PC-9 (cell line): ENCODE measurements at regions not wholly inside any gene's neighbourhood (a gene's known extent, or its start where the extent isn't known, plus 50 kb on each side); places are given as distances from the start of the nearest gene placed in this dataset.

ENCODE experiments used
- BruUV-seq: library from RNA; stranded (reverse); fragments of 400-500 nt; replicated peaks from 2 replicates; lab custom pipeline; 2021; lab: Mats Ljungman, UMichigan
- CTCF ChIA-PET: fragments of 300-600 bp; sonication (Branson Sonifier 250); formaldehyde crosslinking; loops from one replicate; lab custom pipeline; 2022; ENCODE audit warnings: antibody characterized with exemption; lab: Charles Lee
- POLR2A ChIA-PET: fragments of 300-600 bp; sonication (Branson Sonifier 250); formaldehyde crosslinking; loops from one replicate; lab custom pipeline; 2022; ENCODE audit warnings: antibody characterized with exemption; ENCODE audit not compliant: unreplicated experiment; lab: Charles Lee
- DNase-seq, 2 experiments: peaks; one replicate each; pipeline versions ENCODE4 v3.0.0 to v3.0.0-alpha.2; 2015 to 2022; ENCODE audit warnings: mixed read lengths in 1 of 2
- H2AFZ ChIP-seq: fragments of 200-600 bp; sonication (generic); 2 replicates; pipeline ENCODE4 v1.8.1; 2017; ENCODE audit warnings: antibody characterized with exemption
- H3F3A ChIP-seq: fragments of 200-600 bp; sonication (generic); 2 replicates; pipeline ENCODE4 v1.8.1; 2017; ENCODE audit warnings: antibody characterized with exemption, mild to moderate bottlenecking, low read depth; ENCODE audit not compliant: insufficient read depth
- H3K27ac ChIP-seq: fragments of 200-600 bp; sonication (generic); 2 replicates; pipeline ENCODE4 v1.6.1; 2016; ENCODE audit warnings: mixed run types
- H3K27me3 ChIP-seq: fragments of 200-600 bp; sonication (generic); 2 replicates; pipeline ENCODE4 v1.6.1; 2016; ENCODE audit warnings: low read depth, mixed run types; ENCODE audit not compliant: insufficient read depth
- H3K36me3 ChIP-seq: fragments of 200-600 bp; sonication (generic); 2 replicates; pipeline ENCODE4 v1.6.1; 2016; ENCODE audit warnings: low read depth, mixed run types
- H3K4me1 ChIP-seq: fragments of 200-600 bp; sonication (generic); replicated peaks from 2 replicates; pipeline ENCODE4 v1.6.1; 2016; ENCODE audit warnings: mixed run types; ENCODE audit not compliant: insufficient read depth
- H3K4me2 ChIP-seq: fragments of 200-600 bp; sonication (generic); 2 replicates; pipeline ENCODE4 v1.6.1; 2017; ENCODE audit warnings: mixed run types
- H3K4me3 ChIP-seq: fragments of 200-600 bp; sonication (generic); 2 replicates; pipeline ENCODE4 v1.6.1; 2016; ENCODE audit warnings: mixed run types
- H3K79me2 ChIP-seq: fragments of 200-600 bp; sonication (generic); 2 replicates; pipeline ENCODE4 v1.6.1; 2017; ENCODE audit warnings: low read depth, mixed run types
- H3K9me2 ChIP-seq: fragments of 200-600 bp; sonication (generic); 2 replicates; pipeline ENCODE4 v1.8.1; 2017; ENCODE audit warnings: mild to moderate bottlenecking; ENCODE audit not compliant: insufficient read depth
- H3K9me3 ChIP-seq: fragments of 200-600 bp; sonication (generic); 2 replicates; pipeline ENCODE4 v1.8.1; 2016; ENCODE audit warnings: low read depth; ENCODE audit not compliant: insufficient read depth
- H4K20me1 ChIP-seq: fragments of 200-600 bp; sonication (generic); 2 replicates; pipeline ENCODE4 v1.8.1; 2017; ENCODE audit not compliant: insufficient read depth
- EZH2 ChIP-seq: fragments of 200-600 bp; sonication (generic); IDR thresholded peaks from 2 replicates; pipeline ENCODE4 v1.8.0; 2017; ENCODE audit warnings: antibody characterized with exemption, low read depth
- intact Hi-C: fragments of 100-400 bp; cut with micrococcal nuclease; formaldehyde crosslinking; loops from one replicate; pipeline ENCODE4 v1.10.0; 2022; ENCODE audit not compliant: unreplicated experiment
- TF ChIP-seq, protein P1 (sequence below): fragments of 200-600 bp; sonication (generic); conservative IDR thresholded peaks from 2 replicates; pipeline ENCODE4 v1.6.1; 2017; ENCODE audit warnings: mixed run types, antibody characterized with exemption, mild to moderate bottlenecking, moderate library complexity

DNA sequence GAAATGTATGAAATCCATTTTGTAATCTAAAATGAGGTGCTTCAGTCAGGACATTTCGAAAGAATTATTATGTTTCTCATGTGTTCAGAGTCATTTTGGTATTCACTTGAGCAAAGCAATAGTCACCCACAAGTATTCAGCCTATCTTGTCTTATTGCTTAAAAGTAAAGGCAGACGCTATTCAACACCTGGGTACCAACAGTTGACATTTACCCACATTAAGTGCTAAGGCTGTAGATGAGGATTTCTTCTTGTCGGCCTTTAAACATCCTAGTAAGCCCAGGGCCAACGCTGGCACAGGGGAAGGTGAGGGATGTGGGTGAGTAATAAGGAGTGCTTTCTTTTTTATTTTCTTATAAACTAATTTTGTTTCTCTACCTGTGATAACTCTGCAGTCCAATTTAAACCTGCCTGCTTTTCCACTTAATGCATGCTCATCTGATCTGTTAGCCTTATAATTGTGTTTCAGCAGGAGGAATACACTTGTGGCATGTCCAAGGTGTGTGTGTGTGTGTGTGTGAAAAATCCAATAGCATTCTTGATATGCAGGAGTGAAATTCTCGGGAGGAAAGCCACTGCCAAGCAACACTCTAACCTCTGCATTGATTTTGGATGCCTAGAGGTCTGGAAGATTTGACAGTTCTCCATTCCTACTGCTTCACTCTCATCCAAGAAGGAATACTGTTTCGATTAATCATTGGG, 252.0 kb downstream of the SOX4 start:
- H3K4me3 ChIP-seq = no peak overlapping the region
- no peaks in the 10 kb centered on the region for H3F3A ChIP-seq
- H3K9me2 ChIP-seq = no peaks in the 10 kb centered on the region
- no peaks in the 10 kb centered on the region for H3K9me3 ChIP-seq
- no TSS peak for BruUV-seq
- no peak overlapping the region for H3K27ac ChIP-seq
- H3K4me1 ChIP-seq = peaks cover 15% of the 10 kb centered on the region
- no peaks in the 10 kb centered on the region for H3K79me2 ChIP-seq
- H3K27me3 ChIP-seq = no peaks in the 10 kb centered on the region
- no peak for DNase-seq
- no peak overlapping the region for H3K4me2 ChIP-seq
- H4K20me1 ChIP-seq = no peaks in the 10 kb centered on the region
- H2AFZ ChIP-seq = no peak overlapping the region
- CTCF ChIA-PET = no interaction called here
- H3K36me3 ChIP-seq = no peaks in the 10 kb centered on the region
- intact Hi-C loops = loop anchor here (10.0 kb wide), 1 partner anchor 251 kb away; the partner anchor contains the start of gene SOX4
- POLR2A ChIA-PET = interaction anchor here (0.6 kb wide), 1 partner anchor 405 kb away, joined by 7 read pairs; no protein-coding TSS in a partner anchor
- TF ChIP-seq EZH2 = no peak
- TF ChIP-seq, protein P1, sequence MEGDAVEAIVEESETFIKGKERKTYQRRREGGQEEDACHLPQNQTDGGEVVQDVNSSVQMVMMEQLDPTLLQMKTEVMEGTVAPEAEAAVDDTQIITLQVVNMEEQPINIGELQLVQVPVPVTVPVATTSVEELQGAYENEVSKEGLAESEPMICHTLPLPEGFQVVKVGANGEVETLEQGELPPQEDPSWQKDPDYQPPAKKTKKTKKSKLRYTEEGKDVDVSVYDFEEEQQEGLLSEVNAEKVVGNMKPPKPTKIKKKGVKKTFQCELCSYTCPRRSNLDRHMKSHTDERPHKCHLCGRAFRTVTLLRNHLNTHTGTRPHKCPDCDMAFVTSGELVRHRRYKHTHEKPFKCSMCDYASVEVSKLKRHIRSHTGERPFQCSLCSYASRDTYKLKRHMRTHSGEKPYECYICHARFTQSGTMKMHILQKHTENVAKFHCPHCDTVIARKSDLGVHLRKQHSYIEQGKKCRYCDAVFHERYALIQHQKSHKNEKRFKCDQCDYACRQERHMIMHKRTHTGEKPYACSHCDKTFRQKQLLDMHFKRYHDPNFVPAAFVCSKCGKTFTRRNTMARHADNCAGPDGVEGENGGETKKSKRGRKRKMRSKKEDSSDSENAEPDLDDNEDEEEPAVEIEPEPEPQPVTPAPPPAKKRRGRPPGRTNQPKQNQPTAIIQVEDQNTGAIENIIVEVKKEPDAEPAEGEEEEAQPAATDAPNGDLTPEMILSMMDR = no peak

DNA sequence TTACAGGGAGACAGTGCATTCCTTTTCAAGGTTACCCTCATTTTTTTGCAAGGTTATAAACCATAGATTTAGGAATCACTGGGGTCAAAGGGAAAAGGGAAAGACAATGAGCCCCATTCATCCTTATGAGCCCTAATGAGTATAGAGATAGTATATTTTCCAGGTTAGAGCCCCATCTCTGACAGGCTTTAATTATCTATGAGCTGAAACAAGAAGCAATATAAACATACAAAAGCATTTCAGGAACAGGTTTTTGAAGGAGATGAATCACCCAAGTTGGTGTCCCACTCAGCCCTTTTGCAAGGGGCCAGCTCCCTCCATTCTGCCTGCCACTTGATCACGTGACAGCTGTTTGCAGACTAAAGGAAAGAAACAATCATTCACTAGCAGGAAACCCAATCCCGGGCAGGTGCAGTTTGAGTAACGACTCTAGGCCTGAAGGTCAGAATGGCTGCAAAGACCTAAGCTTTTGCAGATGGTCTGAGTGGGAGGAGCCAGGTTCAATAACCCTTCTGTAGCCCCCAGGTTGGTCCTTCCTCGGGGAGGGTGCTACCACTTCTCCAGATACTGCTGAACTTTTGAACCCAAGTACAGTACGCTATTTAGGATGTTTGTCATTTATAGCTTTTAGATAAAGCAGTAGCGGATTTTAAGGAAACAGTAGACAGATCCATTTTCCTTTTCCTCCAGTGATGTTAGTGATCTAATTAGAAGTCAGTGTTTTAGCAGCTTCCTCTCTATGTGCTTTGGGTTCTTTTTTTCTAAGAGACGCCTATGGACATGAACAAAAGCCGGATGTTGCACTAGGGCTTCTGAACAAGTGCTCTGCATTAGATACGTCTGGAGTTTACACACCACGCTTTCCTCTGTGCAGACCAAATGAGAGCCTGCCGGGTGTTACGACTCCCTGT, 253.2 kb downstream of the SOX4 start:
- H4K20me1 ChIP-seq = no peaks in the 10 kb centered on the region
- intact Hi-C loops = loop anchor here (10.0 kb wide), 1 partner anchor 252 kb away; the partner anchor contains the start of gene SOX4
- H3K4me2 ChIP-seq = no peak overlapping the region
- BruUV-seq = no TSS peak
- no peaks in the 10 kb centered on the region for H3K36me3 ChIP-seq
- ChIA-PET CTCF (no interaction called here), POLR2A (interaction anchor here (0.6 kb wide), 1 partner anchor 896 kb away, joined by 3 read pairs; no protein-coding TSS in a partner anchor)
- H3K27me3 ChIP-seq = no peaks in the 10 kb centered on the region
- no peaks in the 10 kb centered on the region for H3K79me2 ChIP-seq
- no peaks in the 10 kb centered on the region for H3K9me2 ChIP-seq
- no peak overlapping the region for H3K27ac ChIP-seq
- DNase-seq = peak; percentile 10 to 36
- no peak overlapping the region for H2AFZ ChIP-seq
- no peaks in the 10 kb centered on the region for H3K9me3 ChIP-seq
- H3K4me3 ChIP-seq = no peak overlapping the region
- TF ChIP-seq EZH2 = no peak
- TF ChIP-seq, protein P1 = no peak
- no peaks in the 10 kb centered on the region for H3F3A ChIP-seq
- H3K4me1 ChIP-seq = peaks cover 17% of the 10 kb centered on the region

DNA sequence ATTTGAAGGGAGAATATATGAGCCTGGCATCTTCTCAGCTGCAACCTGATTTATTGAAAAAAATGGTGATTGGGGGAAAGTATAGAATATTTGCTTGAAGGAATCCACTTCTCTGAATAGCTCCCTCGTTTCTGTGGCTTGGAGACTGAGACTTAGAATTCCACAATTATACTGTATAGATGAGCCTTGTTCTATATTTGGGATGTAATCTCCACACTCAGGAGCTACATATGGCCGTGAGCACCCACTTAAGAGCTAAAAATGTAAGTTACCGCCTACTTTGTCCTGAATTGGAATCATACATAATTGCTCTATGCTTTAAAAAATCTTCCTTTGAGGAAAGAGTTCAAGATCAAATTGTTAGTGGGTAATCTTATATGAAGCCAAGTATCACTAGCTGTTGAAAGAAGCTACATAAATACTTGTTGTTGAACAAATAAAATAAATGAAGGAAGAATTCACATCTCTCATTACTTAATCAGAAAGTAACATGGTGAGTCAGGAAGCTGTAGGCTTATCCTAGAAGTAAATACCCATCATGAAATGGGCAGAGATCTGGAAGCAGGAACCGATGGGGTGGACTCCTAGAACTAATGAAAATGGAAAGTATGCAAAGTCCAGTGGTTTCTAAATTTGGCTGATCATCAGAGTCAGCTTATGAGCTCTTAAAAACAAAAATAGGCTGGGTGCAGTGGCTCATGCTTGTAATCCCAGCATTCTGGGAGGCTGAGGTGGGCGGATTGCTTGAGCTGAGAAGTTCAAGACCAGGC, 254.3 kb downstream of the SOX4 start:
- no TSS peak for BruUV-seq
- CTCF ChIA-PET = no interaction called here
- no peak for DNase-seq

More for the DNA sequence above, 254.3 kb downstream of the SOX4 start:
- POLR2A ChIA-PET = no interaction called here
- Histone ChIP-seq H3K9me3 (no peaks in the 10 kb centered on the region), H2AFZ (no peak overlapping the region), H3K4me2 (no peak overlapping the region), H3K27ac (no peak overlapping the region), H3K27me3 (no peaks in the 10 kb centered on the region), H4K20me1 (no peaks in the 10 kb centered on the region), H3K4me1 (peaks cover 17% of the 10 kb centered on the region), H3K36me3 (no peaks in the 10 kb centered on the region), H3K79me2 (no peaks in the 10 kb centered on the region), H3K4me3 (no peak overlapping the region), H3K9me2 (no peaks in the 10 kb centered on the region), H3F3A (no peaks in the 10 kb centered on the region)
- intact Hi-C loops = loop anchor here (10.0 kb wide), 1 partner anchor 253 kb away; the partner anchor contains the start of gene SOX4
- TF ChIP-seq EZH2 = no peak
- TF ChIP-seq, protein P1 = no peak
